Astrocyte of the spinal cord (primary cell): ENCODE measurements at regions not wholly inside any gene's neighbourhood (a gene's known extent, or its start where the extent isn't known, plus 50 kb on each side); places are given as distances from the start of the nearest gene placed in this dataset.

Experiments used
- DNase-seq: peaks from one replicate; pipeline ENCODE4 v3.0.0; 2011; ENCODE audit warnings: low read depth, low spot score
- H3K4me3 ChIP-seq: 2 replicates; pipeline ENCODE4 v1.5.1; 2011; ENCODE audit warnings: low read depth, mild to moderate bottlenecking, low read length, moderate library complexity
- in situ Hi-C: cut with HindIII; loops from 2 replicates; pipeline ENCODE4 v1.10.0; 2017; ENCODE audit warnings: low sequenced_read_pairs
- TF ChIP-seq, protein P1 (sequence below): IDR thresholded peaks from 2 replicates; pipeline ENCODE4 v1.5.1; 2012; ENCODE audit warnings: low read depth, mild to moderate bottlenecking, low read length, inconsistent platforms

GRCh38 chr5:168193493-168194250 is 97.8 kb upstream of the WWC1 start:
- H3K4me3 ChIP-seq = no peak overlapping the region
- no peak for DNase-seq
- in situ Hi-C loops = no loop called here
- TF ChIP-seq, protein P1, sequence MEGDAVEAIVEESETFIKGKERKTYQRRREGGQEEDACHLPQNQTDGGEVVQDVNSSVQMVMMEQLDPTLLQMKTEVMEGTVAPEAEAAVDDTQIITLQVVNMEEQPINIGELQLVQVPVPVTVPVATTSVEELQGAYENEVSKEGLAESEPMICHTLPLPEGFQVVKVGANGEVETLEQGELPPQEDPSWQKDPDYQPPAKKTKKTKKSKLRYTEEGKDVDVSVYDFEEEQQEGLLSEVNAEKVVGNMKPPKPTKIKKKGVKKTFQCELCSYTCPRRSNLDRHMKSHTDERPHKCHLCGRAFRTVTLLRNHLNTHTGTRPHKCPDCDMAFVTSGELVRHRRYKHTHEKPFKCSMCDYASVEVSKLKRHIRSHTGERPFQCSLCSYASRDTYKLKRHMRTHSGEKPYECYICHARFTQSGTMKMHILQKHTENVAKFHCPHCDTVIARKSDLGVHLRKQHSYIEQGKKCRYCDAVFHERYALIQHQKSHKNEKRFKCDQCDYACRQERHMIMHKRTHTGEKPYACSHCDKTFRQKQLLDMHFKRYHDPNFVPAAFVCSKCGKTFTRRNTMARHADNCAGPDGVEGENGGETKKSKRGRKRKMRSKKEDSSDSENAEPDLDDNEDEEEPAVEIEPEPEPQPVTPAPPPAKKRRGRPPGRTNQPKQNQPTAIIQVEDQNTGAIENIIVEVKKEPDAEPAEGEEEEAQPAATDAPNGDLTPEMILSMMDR = no peak

- in situ Hi-C loops = no loop called here
- no peak for DNase-seq
- no peak overlapping the region for H3K4me3 ChIP-seq
- TF ChIP-seq, protein P1 = no peak
Measured at GRCh38 chr5:168195110-168195509, 96.3 kb upstream of the WWC1 start.

- in situ Hi-C loops = no loop called here
- TF ChIP-seq, protein P1 = no peak
- no peak for DNase-seq
- H3K4me3 ChIP-seq = no peak overlapping the region
Measured at GRCh38 chr5:168198359-168198758, 93.1 kb upstream of the WWC1 start.

- DNase-seq = no peak
- in situ Hi-C loops = no loop called here
- TF ChIP-seq, protein P1 = no peak
- no peak overlapping the region for H3K4me3 ChIP-seq
Measured at GRCh38 chr5:168202996-168203395, 88.4 kb upstream of the WWC1 start.

DNA sequence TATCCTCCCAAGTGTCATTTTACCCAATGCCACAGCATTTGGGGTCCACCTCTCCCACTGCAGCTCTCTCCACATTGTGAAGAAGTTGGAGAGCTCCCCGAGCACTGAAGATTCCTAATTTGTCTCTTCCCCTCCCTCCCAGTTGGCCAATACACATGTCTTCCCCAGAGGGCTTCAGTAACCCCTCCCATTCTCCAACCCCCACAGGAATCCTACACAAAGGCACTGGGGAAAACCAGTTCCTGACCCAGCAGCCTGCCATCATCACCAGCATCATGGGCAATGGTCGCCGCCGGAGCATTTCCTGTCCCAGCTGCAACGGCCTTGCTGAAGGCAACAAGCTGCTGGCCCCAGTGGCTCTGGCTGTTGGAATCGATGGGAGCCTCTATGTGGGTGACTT is 87.3 kb upstream of the WWC1 start:
- DNase-seq = no peak
- H3K4me3 ChIP-seq = no peak overlapping the region
- TF ChIP-seq, protein P1 = no peak
- in situ Hi-C loops = no loop called here

DNA sequence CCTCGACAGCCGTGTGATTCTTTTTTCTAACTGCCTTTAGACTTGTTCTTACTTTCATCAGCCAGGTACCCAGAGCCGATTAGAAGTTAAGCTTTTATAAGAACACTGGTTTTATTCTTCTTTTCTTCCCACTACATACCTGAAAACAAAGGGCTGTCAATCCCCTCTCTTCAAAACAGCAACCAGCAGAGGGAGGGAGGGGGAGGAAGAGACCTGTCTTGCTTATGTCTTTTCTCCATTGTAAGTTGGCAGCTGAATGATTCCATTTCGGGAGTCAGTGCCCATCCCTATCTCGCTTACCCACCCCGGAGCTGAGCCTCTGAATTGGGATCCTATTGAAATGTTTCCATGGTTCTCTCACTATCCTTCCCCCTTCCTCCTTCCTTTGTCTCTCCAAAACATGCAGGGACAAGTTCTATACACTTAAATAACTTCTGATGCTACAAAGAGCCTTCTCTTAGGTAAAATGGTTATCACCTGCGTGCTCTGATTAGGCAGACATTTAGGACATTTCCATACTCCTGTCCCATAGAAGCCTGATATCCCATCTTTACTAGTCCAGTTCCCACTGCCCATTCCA is 83.9 kb upstream of the WWC1 start:
- in situ Hi-C loops = no loop called here
- H3K4me3 ChIP-seq = no peak overlapping the region
- no peak for DNase-seq
- TF ChIP-seq, protein P1 = no peak
